Spleen (tissue), 7 donors: ENCODE measurements at regions not wholly inside any gene's neighbourhood (a gene's known extent, or its start where the extent isn't known, plus 50 kb on each side); places are given as distances from the start of the nearest gene placed in this dataset.

Experiments used
- POLR2A ChIP-seq, 3 donors: fragments of 450-650 bp; IDR thresholded peaks; one replicate each; pipeline ENCODE4 v1.5.1; 2017; ENCODE audit warnings: antibody characterized with exemption in 3 of 3, mild to moderate bottlenecking in 1 of 3
- POLR2AphosphoS5 ChIP-seq, 3 donors: sonication (generic); formaldehyde crosslinking; IDR thresholded peaks; one replicate each; pipeline ENCODE4 v1.5.1; 2017; ENCODE audit warnings: antibody characterized with exemption in 3 of 3
- TF ChIP-seq, protein P1 (sequence below), 11 experiments: fragments of 200-600 bp in 7 of 11; fragments of 450-650 bp in 4 of 11; sonication (generic) in 4 of 11; IDR thresholded peaks in 8 of 11; conservative IDR thresholded peaks in 3 of 11; 1 replicate in 7 of 11; 2 replicates in 4 of 11; pipeline versions ENCODE4 v1.4.0 to v1.8.0; 2016 to 2021; ENCODE audit warnings: antibody characterized with exemption in 11 of 11, inconsistent platforms in 4 of 11, mild to moderate bottlenecking in 1 of 11
- donor health status: DM: no; HTN: no; CAD: no; lungs with moderate emphysema.
- donor health status: DM: no; HTN: no; CAD: no.
- donor health status: DM: no; HTN: no; CAD: no.

DNA sequence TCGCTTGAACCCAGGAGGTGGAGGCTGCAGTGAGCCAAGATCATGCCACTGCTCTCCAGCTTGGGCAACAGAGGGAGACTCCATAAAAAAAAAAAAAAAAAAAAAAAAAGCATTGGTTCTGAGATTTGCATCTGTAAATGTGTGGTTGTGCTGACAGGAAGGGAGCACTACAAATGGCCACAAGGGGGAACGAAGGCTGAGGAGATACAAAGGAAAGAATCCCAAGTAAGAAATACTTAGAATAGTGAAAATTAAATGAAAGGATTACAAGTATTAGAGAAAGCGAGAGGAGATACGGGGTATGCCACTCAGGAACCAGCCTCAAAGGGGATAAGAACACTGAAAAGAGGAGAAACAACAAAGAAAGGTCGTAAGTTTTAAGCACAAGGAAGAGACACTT lies 284.9 kb downstream of the KLF12 start:
- TF ChIP-seq, protein P1, sequence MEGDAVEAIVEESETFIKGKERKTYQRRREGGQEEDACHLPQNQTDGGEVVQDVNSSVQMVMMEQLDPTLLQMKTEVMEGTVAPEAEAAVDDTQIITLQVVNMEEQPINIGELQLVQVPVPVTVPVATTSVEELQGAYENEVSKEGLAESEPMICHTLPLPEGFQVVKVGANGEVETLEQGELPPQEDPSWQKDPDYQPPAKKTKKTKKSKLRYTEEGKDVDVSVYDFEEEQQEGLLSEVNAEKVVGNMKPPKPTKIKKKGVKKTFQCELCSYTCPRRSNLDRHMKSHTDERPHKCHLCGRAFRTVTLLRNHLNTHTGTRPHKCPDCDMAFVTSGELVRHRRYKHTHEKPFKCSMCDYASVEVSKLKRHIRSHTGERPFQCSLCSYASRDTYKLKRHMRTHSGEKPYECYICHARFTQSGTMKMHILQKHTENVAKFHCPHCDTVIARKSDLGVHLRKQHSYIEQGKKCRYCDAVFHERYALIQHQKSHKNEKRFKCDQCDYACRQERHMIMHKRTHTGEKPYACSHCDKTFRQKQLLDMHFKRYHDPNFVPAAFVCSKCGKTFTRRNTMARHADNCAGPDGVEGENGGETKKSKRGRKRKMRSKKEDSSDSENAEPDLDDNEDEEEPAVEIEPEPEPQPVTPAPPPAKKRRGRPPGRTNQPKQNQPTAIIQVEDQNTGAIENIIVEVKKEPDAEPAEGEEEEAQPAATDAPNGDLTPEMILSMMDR (IDR thresholded peaks at IDR 0.05 in 8 of 11, conservative IDR thresholded peaks at IDR 0.05 in 3 of 11): peak in 9 of 11 experiments; percentile 13 to 57 (median 39)
- TF ChIP-seq POLR2AphosphoS5 (IDR thresholded peaks at IDR 0.05) (no peak), POLR2A (IDR thresholded peaks at IDR 0.05) (no peak)
